Transverse colon (tissue), 4 donors: ENCODE measurements at regions not wholly inside any gene's neighbourhood (a gene's known extent, or its start where the extent isn't known, plus 50 kb on each side); places are given as distances from the start of the nearest gene placed in this dataset.

ENCODE experiments used
- EP300 ChIP-seq: sonication (generic); formaldehyde crosslinking; IDR thresholded peaks from one replicate; pipeline ENCODE4 v1.6.1; 2017; ENCODE audit warnings: antibody characterized with exemption, low read depth
- POLR2A ChIP-seq: fragments of 450-650 bp; IDR thresholded peaks from one replicate; pipeline ENCODE4 v1.6.1; 2016; ENCODE audit warnings: antibody characterized with exemption, mild to moderate bottlenecking, moderate library complexity
- POLR2AphosphoS5 ChIP-seq, 3 donors: sonication (generic); formaldehyde crosslinking; IDR thresholded peaks; one replicate each; pipeline ENCODE4 v1.6.1; 2016; ENCODE audit warnings: antibody characterized with exemption in 3 of 3
- TF ChIP-seq, protein P1 (sequence below), 5 experiments: fragments of 200-600 bp in 3 of 5; fragments of 450-650 bp in 2 of 5; sonication (generic) in 3 of 5; IDR thresholded peaks; 1 replicate in 2 of 5; 2 replicates in 3 of 5; pipeline ENCODE4 v1.5.1; 2016 to 2017; ENCODE audit warnings: antibody characterized with exemption in 5 of 5, inconsistent platforms in 3 of 5, mild to moderate bottlenecking in 2 of 5, moderate library complexity in 1 of 5

DNA sequence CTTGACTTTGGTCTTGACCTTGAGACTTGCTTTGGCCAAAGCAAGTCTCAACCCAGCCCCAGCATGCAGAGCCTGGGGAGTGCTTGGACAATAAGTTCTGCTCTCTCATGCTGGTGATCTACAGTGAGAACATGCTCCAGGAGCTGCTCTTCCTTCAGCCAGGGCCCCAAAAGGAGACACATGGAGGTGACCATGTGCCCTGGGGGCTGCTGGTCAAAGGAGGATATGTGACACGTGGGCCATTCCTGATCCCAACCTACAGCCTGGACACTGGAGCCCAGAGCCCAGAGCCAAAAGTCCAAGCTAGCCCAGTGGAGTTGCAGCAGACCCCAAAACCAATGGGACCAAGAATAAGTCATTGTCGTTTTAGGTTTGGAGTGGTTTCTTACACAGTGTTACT lies 78.2 kb upstream of the CHST15 start:
- TF ChIP-seq, protein P1, sequence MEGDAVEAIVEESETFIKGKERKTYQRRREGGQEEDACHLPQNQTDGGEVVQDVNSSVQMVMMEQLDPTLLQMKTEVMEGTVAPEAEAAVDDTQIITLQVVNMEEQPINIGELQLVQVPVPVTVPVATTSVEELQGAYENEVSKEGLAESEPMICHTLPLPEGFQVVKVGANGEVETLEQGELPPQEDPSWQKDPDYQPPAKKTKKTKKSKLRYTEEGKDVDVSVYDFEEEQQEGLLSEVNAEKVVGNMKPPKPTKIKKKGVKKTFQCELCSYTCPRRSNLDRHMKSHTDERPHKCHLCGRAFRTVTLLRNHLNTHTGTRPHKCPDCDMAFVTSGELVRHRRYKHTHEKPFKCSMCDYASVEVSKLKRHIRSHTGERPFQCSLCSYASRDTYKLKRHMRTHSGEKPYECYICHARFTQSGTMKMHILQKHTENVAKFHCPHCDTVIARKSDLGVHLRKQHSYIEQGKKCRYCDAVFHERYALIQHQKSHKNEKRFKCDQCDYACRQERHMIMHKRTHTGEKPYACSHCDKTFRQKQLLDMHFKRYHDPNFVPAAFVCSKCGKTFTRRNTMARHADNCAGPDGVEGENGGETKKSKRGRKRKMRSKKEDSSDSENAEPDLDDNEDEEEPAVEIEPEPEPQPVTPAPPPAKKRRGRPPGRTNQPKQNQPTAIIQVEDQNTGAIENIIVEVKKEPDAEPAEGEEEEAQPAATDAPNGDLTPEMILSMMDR (IDR thresholded peaks at IDR 0.05): no peak
- no peak for TF ChIP-seq POLR2AphosphoS5 (IDR thresholded peaks at IDR 0.05)
- TF ChIP-seq POLR2A: no peak
- no peak for TF ChIP-seq EP300
